ENCODE measurements at regions not wholly inside any gene's neighbourhood (a gene's known extent, or its start where the extent isn't known, plus 50 kb on each side); places are given as distances from the start of the nearest gene placed in this dataset.

- H4K8ac ChIP-seq (ENCODE audit: low read depth, low read length) = no peak overlapping the region
- no peak overlapping the region for H4K12ac ChIP-seq (ENCODE audit: low read depth, low read length)
- no peak for DNase-seq
- H3K18ac ChIP-seq (ENCODE audit: low read length) = no peak overlapping the region
- no peak overlapping the region for H3K9ac ChIP-seq (ENCODE audit: low read length)
- H3K23ac ChIP-seq (ENCODE audit: low read length) = no peak overlapping the region
- no peak overlapping the region for H2BK12ac ChIP-seq (ENCODE audit: low read length)
- H3K79me2 ChIP-seq (ENCODE audit: control insufficient read depth, insufficient read depth, low read length, poor library complexity) = no peaks in the 10 kb centered on the region
- peak overlapping the region; percentile 53 for H3K27ac ChIP-seq (ENCODE audit: low read depth, low read length)
- no peak overlapping the region for H2AFZ ChIP-seq (ENCODE audit: insufficient read depth, low read length, poor library complexity)
- WGBS (ENCODE audit: extremely low coverage, insufficient coverage, insufficient read length) = no CpG with 5 or more reads among the region's 3 CpGs
- H3K14ac ChIP-seq (ENCODE audit: low read length) = no peak overlapping the region
- no peak overlapping the region for H2BK5ac ChIP-seq (ENCODE audit: low read depth, low read length, poor library complexity)
- no peak overlapping the region for H3K4ac ChIP-seq (ENCODE audit: low read depth, low read length)
- no peaks in the 10 kb centered on the region for H3K4me1 ChIP-seq (ENCODE audit: control insufficient read depth in 1 of 2, insufficient read depth in 2 of 2, low read length in 2 of 2)
- H2AK5ac ChIP-seq (ENCODE audit: low read length) = no peak overlapping the region
- H3K27me3 ChIP-seq (ENCODE audit: insufficient read depth, low read length) = no peaks in the 10 kb centered on the region
- no peak overlapping the region for H3K4me3 ChIP-seq (ENCODE audit: low read depth, low read length)
- no peaks in the 10 kb centered on the region for H3K36me3 ChIP-seq (ENCODE audit: control insufficient read depth in 1 of 2, insufficient read depth in 2 of 2, low read length in 2 of 2)
- H2BK120ac ChIP-seq (ENCODE audit: insufficient read depth, low read length, poor library complexity) = no peak overlapping the region
- H3K4me2 ChIP-seq (ENCODE audit: low read length) = no peak overlapping the region
- H3K9me3 ChIP-seq (ENCODE audit: insufficient read depth, low read depth, low read length) = no peaks in the 10 kb centered on the region
- peaks cover 2% of the 10 kb centered on the region for H3K79me1 ChIP-seq (ENCODE audit: low read length)
- no peak overlapping the region for H4K91ac ChIP-seq (ENCODE audit: low read depth, low read length)
These were observed 484.7 kb downstream of the ELAVL2 start for GRCh38 chr9:23341346-23341745.

GRCh38 chr9:23342291-23342690, 483.7 kb downstream of the ELAVL2 start:
- peak in 1 of 2 donors; percentile 52 for DNase-seq
- WGBS (ENCODE audit: extremely low coverage, insufficient coverage, insufficient read length) = no CpG with 5 or more reads among the region's 1 CpG

GRCh38 chr9:23343226-23343625, 482.8 kb downstream of the ELAVL2 start:
- Histone ChIP-seq H3K79me2 (ENCODE audit: control insufficient read depth, insufficient read depth, low read length, poor library complexity) (no peaks in the 10 kb centered on the region), H3K79me1 (ENCODE audit: low read length) (peaks cover 2% of the 10 kb centered on the region), H2AK5ac (ENCODE audit: low read length) (no peak overlapping the region), H3K4me1 (ENCODE audit: control insufficient read depth in 1 of 2, insufficient read depth in 2 of 2, low read length in 2 of 2) (no peaks in the 10 kb centered on the region), H4K12ac (ENCODE audit: low read depth, low read length) (no peak overlapping the region), H4K91ac (ENCODE audit: low read depth, low read length) (no peak overlapping the region), H3K23ac (ENCODE audit: low read length) (no peak overlapping the region), H2AFZ (ENCODE audit: insufficient read depth, low read length, poor library complexity) (no peak overlapping the region), H2BK120ac (ENCODE audit: insufficient read depth, low read length, poor library complexity) (no peak overlapping the region), H3K4me3 (ENCODE audit: low read depth, low read length) (no peak overlapping the region), H3K27ac (ENCODE audit: low read depth, low read length) (peak overlapping the region; percentile 88), H3K18ac (ENCODE audit: low read length) (no peak overlapping the region), H3K14ac (ENCODE audit: low read length) (no peak overlapping the region), H3K4me2 (ENCODE audit: low read length) (peak overlapping the region; percentile 42), H3K27me3 (ENCODE audit: insufficient read depth, low read length) (no peaks in the 10 kb centered on the region), H2BK12ac (ENCODE audit: low read length) (no peak overlapping the region), H3K9ac (ENCODE audit: low read length) (no peak overlapping the region), H4K8ac (ENCODE audit: low read depth, low read length) (no peak overlapping the region), H2BK5ac (ENCODE audit: low read depth, low read length, poor library complexity) (no peak overlapping the region), H3K36me3 (ENCODE audit: control insufficient read depth in 1 of 2, insufficient read depth in 2 of 2, low read length in 2 of 2) (no peaks in the 10 kb centered on the region), H3K4ac (ENCODE audit: low read depth, low read length) (no peak overlapping the region), H3K9me3 (ENCODE audit: insufficient read depth, low read depth, low read length) (no peaks in the 10 kb centered on the region)
- DNase-seq = peak in 1 of 2 donors; percentile 37
- WGBS (ENCODE audit: extremely low coverage, insufficient coverage, insufficient read length) = no CpG with 5 or more reads among the region's 1 CpG

More at GRCh38 chr9:23342291-23342690, 483.7 kb downstream of the ELAVL2 start:
- H2AFZ ChIP-seq (ENCODE audit: insufficient read depth, low read length, poor library complexity) = no peak overlapping the region
- peaks cover 2% of the 10 kb centered on the region for H3K79me1 ChIP-seq (ENCODE audit: low read length)
- no peak overlapping the region for H2BK12ac ChIP-seq (ENCODE audit: low read length)
- peak overlapping the region; percentile 83 for H3K27ac ChIP-seq (ENCODE audit: low read depth, low read length)
- H3K4me3 ChIP-seq (ENCODE audit: low read depth, low read length) = no peak overlapping the region
- H4K91ac ChIP-seq (ENCODE audit: low read depth, low read length) = no peak overlapping the region
- no peaks in the 10 kb centered on the region for H3K79me2 ChIP-seq (ENCODE audit: control insufficient read depth, insufficient read depth, low read length, poor library complexity)
- no peaks in the 10 kb centered on the region for H3K27me3 ChIP-seq (ENCODE audit: insufficient read depth, low read length)
- no peak overlapping the region for H2BK120ac ChIP-seq (ENCODE audit: insufficient read depth, low read length, poor library complexity)
- H3K9ac ChIP-seq (ENCODE audit: low read length) = no peak overlapping the region
- no peak overlapping the region for H4K12ac ChIP-seq (ENCODE audit: low read depth, low read length)
- H3K4me1 ChIP-seq (ENCODE audit: control insufficient read depth in 1 of 2, insufficient read depth in 2 of 2, low read length in 2 of 2) = no peaks in the 10 kb centered on the region
- no peaks in the 10 kb centered on the region for H3K9me3 ChIP-seq (ENCODE audit: insufficient read depth, low read depth, low read length)
- H3K23ac ChIP-seq (ENCODE audit: low read length) = no peak overlapping the region
- no peak overlapping the region for H2AK5ac ChIP-seq (ENCODE audit: low read length)
- H3K4ac ChIP-seq (ENCODE audit: low read depth, low read length) = no peak overlapping the region
- no peaks in the 10 kb centered on the region for H3K36me3 ChIP-seq (ENCODE audit: control insufficient read depth in 1 of 2, insufficient read depth in 2 of 2, low read length in 2 of 2)
- no peak overlapping the region for H2BK5ac ChIP-seq (ENCODE audit: low read depth, low read length, poor library complexity)
- no peak overlapping the region for H3K4me2 ChIP-seq (ENCODE audit: low read length)
- no peak overlapping the region for H3K18ac ChIP-seq (ENCODE audit: low read length)
- no peak overlapping the region for H3K14ac ChIP-seq (ENCODE audit: low read length)
- H4K8ac ChIP-seq (ENCODE audit: low read depth, low read length) = no peak overlapping the region

GRCh38 chr9:23361096-23361495, 464.9 kb downstream of the ELAVL2 start:
- Histone ChIP-seq H2BK12ac (ENCODE audit: low read length) (no peak overlapping the region), H3K4me1 (ENCODE audit: control insufficient read depth in 1 of 2, insufficient read depth in 2 of 2, low read length in 2 of 2) (peaks cover 3% of the 10 kb centered on the region in 2 experiments), H3K9me3 (ENCODE audit: insufficient read depth, low read depth, low read length) (peaks cover 6% of the 10 kb centered on the region), H3K27me3 (ENCODE audit: insufficient read depth, low read length) (no peaks in the 10 kb centered on the region), H3K14ac (ENCODE audit: low read length) (no peak overlapping the region), H3K27ac (ENCODE audit: low read depth, low read length) (no peak overlapping the region), H3K4me3 (ENCODE audit: low read depth, low read length) (no peak overlapping the region), H3K79me1 (ENCODE audit: low read length) (no peaks in the 10 kb centered on the region), H3K9ac (ENCODE audit: low read length) (no peak overlapping the region), H3K4ac (ENCODE audit: low read depth, low read length) (no peak overlapping the region), H4K91ac (ENCODE audit: low read depth, low read length) (no peak overlapping the region), H3K79me2 (ENCODE audit: control insufficient read depth, insufficient read depth, low read length, poor library complexity) (no peaks in the 10 kb centered on the region), H3K36me3 (ENCODE audit: control insufficient read depth in 1 of 2, insufficient read depth in 2 of 2, low read length in 2 of 2) (peaks cover 0 to 2% of the 10 kb centered on the region in 2 experiments), H2BK5ac (ENCODE audit: low read depth, low read length, poor library complexity) (no peak overlapping the region), H4K12ac (ENCODE audit: low read depth, low read length) (no peak overlapping the region), H2BK120ac (ENCODE audit: insufficient read depth, low read length, poor library complexity) (no peak overlapping the region), H2AK5ac (ENCODE audit: low read length) (no peak overlapping the region), H4K8ac (ENCODE audit: low read depth, low read length) (no peak overlapping the region), H3K23ac (ENCODE audit: low read length) (no peak overlapping the region), H2AFZ (ENCODE audit: insufficient read depth, low read length, poor library complexity) (no peak overlapping the region), H3K18ac (ENCODE audit: low read length) (no peak overlapping the region), H3K4me2 (ENCODE audit: low read length) (no peak overlapping the region)
- no peak for DNase-seq
- WGBS (ENCODE audit: extremely low coverage, insufficient coverage, insufficient read length) = no CpG with 5 or more reads among the region's 1 CpG
